Erythroblast (primary cell): ENCODE measurements at regions not wholly inside any gene's neighbourhood (a gene's known extent, or its start where the extent isn't known, plus 50 kb on each side); places are given as distances from the start of the nearest gene placed in this dataset.

Source experiments
- GATA1 ChIP-seq: IDR thresholded peaks from 2 replicates; pipeline ENCODE4 v1.6.1; 2011; ENCODE audit warnings: low read depth, mild to moderate bottlenecking, control low read depth, low read length, moderate library complexity
- POLR2A ChIP-seq: IDR thresholded peaks from 2 replicates; pipeline ENCODE4 v1.6.1; 2011; ENCODE audit warnings: mild to moderate bottlenecking, low read length

DNA sequence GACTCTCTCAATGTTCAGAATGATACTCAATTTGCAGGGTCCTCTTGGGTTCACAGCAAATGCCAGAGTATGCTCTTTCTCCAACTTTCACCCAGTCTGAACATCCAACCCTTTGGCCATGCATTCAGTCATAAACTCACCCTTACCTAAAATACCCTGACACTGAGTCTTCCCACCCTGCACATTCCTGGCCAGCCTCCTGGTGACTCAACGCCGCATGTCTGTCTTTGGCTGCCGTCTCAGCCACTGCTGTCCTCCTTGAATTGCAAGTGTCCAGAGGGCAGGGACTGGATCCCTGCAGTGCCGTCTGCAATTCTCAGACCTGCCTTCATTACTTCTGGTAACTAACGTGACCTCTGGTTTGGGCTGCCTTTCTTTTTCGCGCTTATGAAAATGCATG, 593.4 kb downstream of the QKI start:
- TF ChIP-seq POLR2A: no peak
- TF ChIP-seq GATA1: no peak
